Caco-2 (cell line): ENCODE measurements at regions not wholly inside any gene's neighbourhood (a gene's known extent, or its start where the extent isn't known, plus 50 kb on each side); places are given as distances from the start of the nearest gene placed in this dataset.

ENCODE experiments used
- BruUV-seq: library from RNA; stranded (reverse); fragments of 400-500 nt; replicated peaks from 2 replicates; lab custom pipeline; 2021; lab: Mats Ljungman, UMichigan
- CTCF ChIA-PET: fragments of 300-600 bp; sonication (Branson Sonifier 250); formaldehyde crosslinking; loops from one replicate; lab custom pipeline; 2022; ENCODE audit warnings: antibody characterized with exemption; lab: Charles Lee
- POLR2A ChIA-PET: fragments of 300-600 bp; sonication (Branson Sonifier 250); formaldehyde crosslinking; loops from one replicate; lab custom pipeline; 2022; ENCODE audit warnings: antibody characterized with exemption; lab: Charles Lee
- DNase-seq, 2 experiments: peaks; one replicate each; pipeline versions ENCODE4 v3.0.0 to v3.0.0-alpha.2; 2020 to 2022
- H3K27me3 ChIP-seq: replicated peaks from 2 replicates; pipeline ENCODE4 v1.6.0; 2011; ENCODE audit warnings: low read length; ENCODE audit not compliant: control insufficient read depth, insufficient read depth
- H3K36me3 ChIP-seq: 2 replicates; pipeline ENCODE4 v1.5.1; 2011; ENCODE audit warnings: low read length; ENCODE audit not compliant: control insufficient read depth, insufficient read depth
- H3K4me1 ChIP-seq: fragments of 250-450 bp; sonication (Bioruptor Pico); 2 replicates; pipeline ENCODE4 v1.5.1; 2020; ENCODE audit warnings: mild to moderate bottlenecking
- H3K4me3 ChIP-seq: 2 replicates; pipeline ENCODE4 v1.5.1; 2011; ENCODE audit warnings: low read depth, mild to moderate bottlenecking, control low read depth, low read length
- H3K9me3 ChIP-seq: fragments of 250-450 bp; sonication (Bioruptor Pico); 2 replicates; pipeline ENCODE4 v1.5.1; 2020; ENCODE audit warnings: mild to moderate bottlenecking, moderate library complexity
- H3K27ac Mint-ChIP-seq: one replicate; pipeline ENCODE4 v1.8.0; 2022; ENCODE audit warnings: mixed read lengths; ENCODE audit not compliant: unreplicated experiment
- H3K27me3 Mint-ChIP-seq: one replicate; pipeline ENCODE4 v1.8.0; 2022; ENCODE audit warnings: mixed read lengths; ENCODE audit not compliant: insufficient read depth, unreplicated experiment
- H3K36me3 Mint-ChIP-seq: one replicate; pipeline ENCODE4 v1.8.0; 2022; ENCODE audit warnings: mild to moderate bottlenecking, mixed read lengths; ENCODE audit not compliant: insufficient read depth, unreplicated experiment
- H3K4me1 Mint-ChIP-seq: one replicate; pipeline ENCODE4 v1.8.0; 2022; ENCODE audit warnings: low read depth, mixed read lengths; ENCODE audit not compliant: unreplicated experiment
- H3K4me3 Mint-ChIP-seq: one replicate; pipeline ENCODE4 v1.8.0; 2022; ENCODE audit warnings: mild to moderate bottlenecking, moderate library complexity, mixed read lengths; ENCODE audit not compliant: unreplicated experiment
- H3K9me3 Mint-ChIP-seq: one replicate; pipeline ENCODE4 v1.8.0; 2022; ENCODE audit warnings: mixed read lengths; ENCODE audit not compliant: unreplicated experiment
- intact Hi-C: fragments of 100-400 bp; cut with micrococcal nuclease; formaldehyde crosslinking; loops from one replicate; pipeline ENCODE4 v1.10.0; 2022; ENCODE audit not compliant: unreplicated experiment
- TF ChIP-seq, protein P1 (sequence below), 2 experiments: fragments of 200-600 bp in 1 of 2; IDR thresholded peaks; 1 replicate in 1 of 2; 2 replicates in 1 of 2; pipeline versions ENCODE4 v1.5.1 to v1.8.0; 2011 to 2022; ENCODE audit warnings: antibody characterized with exemption in 1 of 2, control low read depth in 1 of 2, inconsistent platforms in 1 of 2, low read depth in 1 of 2, low read length in 1 of 2, mild to moderate bottlenecking in 1 of 2, moderate library complexity in 1 of 2; ENCODE audit not compliant: insufficient read depth in 1 of 2, severe bottlenecking in 1 of 2, unreplicated experiment in 1 of 2

DNA sequence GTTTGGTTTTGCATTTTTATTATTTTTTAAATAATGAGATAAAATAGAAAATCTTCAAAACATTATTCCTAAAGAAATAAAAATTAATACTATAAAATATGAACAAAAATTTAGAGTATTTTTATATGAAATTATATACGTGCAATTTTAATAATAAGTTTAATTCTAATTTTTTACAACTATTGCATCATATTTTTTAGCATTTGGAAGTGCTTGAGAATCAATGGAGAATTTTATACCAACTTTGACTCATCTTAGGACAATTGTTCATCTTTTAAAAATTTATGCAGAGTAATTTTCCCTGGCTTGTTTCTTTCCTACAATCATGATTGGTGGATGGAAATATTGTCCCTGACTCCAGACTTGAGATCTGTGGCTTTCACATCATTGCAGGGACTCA lies 362.5 kb downstream of the MRPL39 start:
- H3K27me3 ChIP-seq: no peaks in the 10 kb centered on the region
- intact Hi-C loops: no loop called here
- H3K4me3 ChIP-seq: no peak overlapping the region
- no peak overlapping the region for H3K4me3 Mint-ChIP-seq
- TF ChIP-seq, protein P1, sequence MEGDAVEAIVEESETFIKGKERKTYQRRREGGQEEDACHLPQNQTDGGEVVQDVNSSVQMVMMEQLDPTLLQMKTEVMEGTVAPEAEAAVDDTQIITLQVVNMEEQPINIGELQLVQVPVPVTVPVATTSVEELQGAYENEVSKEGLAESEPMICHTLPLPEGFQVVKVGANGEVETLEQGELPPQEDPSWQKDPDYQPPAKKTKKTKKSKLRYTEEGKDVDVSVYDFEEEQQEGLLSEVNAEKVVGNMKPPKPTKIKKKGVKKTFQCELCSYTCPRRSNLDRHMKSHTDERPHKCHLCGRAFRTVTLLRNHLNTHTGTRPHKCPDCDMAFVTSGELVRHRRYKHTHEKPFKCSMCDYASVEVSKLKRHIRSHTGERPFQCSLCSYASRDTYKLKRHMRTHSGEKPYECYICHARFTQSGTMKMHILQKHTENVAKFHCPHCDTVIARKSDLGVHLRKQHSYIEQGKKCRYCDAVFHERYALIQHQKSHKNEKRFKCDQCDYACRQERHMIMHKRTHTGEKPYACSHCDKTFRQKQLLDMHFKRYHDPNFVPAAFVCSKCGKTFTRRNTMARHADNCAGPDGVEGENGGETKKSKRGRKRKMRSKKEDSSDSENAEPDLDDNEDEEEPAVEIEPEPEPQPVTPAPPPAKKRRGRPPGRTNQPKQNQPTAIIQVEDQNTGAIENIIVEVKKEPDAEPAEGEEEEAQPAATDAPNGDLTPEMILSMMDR (IDR thresholded peaks at IDR 0.05; ENCODE audit: insufficient read depth in 1 of 2, low read depth in 1 of 2, low read length in 1 of 2, severe bottlenecking in 1 of 2, unreplicated experiment in 1 of 2): no peak
- no peaks in the 10 kb centered on the region for H3K9me3 Mint-ChIP-seq
- H3K4me1 Mint-ChIP-seq: no peaks in the 10 kb centered on the region
- H3K27me3 Mint-ChIP-seq: no peaks in the 10 kb centered on the region
- no peaks in the 10 kb centered on the region for H3K9me3 ChIP-seq
- H3K36me3 ChIP-seq: no peaks in the 10 kb centered on the region
- H3K27ac Mint-ChIP-seq: no peak overlapping the region
- H3K4me1 ChIP-seq: no peaks in the 10 kb centered on the region
- POLR2A ChIA-PET: no interaction called here
- no peaks in the 10 kb centered on the region for H3K36me3 Mint-ChIP-seq
- CTCF ChIA-PET: no interaction called here
- DNase-seq: no peak
- BruUV-seq: no TSS peak

GRCh38 chr21:25243808-25244207 lies 363.5 kb downstream of the MRPL39 start:
- Histone ChIP-seq H3K36me3 (no peaks in the 10 kb centered on the region), H3K4me3 (no peak overlapping the region), H3K9me3 (no peaks in the 10 kb centered on the region), H3K4me1 (no peaks in the 10 kb centered on the region), H3K27me3 (no peaks in the 10 kb centered on the region)
- DNase-seq: no peak
- Mint-ChIP-seq H3K4me1 (no peaks in the 10 kb centered on the region), H3K27ac (no peak overlapping the region), H3K9me3 (no peaks in the 10 kb centered on the region), H3K27me3 (no peaks in the 10 kb centered on the region), H3K4me3 (no peak overlapping the region), H3K36me3 (no peaks in the 10 kb centered on the region)
- POLR2A ChIA-PET: no interaction called here
- CTCF ChIA-PET: no interaction called here
- TF ChIP-seq, protein P1 (IDR thresholded peaks at IDR 0.05; ENCODE audit: insufficient read depth in 1 of 2, low read depth in 1 of 2, low read length in 1 of 2, severe bottlenecking in 1 of 2, unreplicated experiment in 1 of 2): no peak
- no TSS peak for BruUV-seq
- intact Hi-C loops: no loop called here

DNA sequence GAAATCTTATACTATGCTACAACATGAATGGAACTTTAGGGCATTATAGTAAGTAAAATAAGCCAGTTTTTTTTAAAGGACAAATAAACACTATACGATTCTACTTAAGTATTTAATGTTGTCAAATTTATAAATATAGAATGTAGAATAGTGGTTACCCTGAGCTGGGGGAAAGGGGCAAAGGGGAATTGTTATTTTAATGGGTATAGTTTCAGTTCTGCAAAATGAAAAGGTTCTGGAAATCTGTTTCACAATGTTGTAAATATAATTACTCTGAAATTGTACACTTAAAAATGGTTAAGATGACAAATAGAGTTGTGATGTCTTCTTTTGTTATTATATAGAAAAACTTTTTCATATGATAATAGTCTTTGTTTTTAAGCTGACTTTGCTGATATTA lies 366.3 kb downstream of the MRPL39 start:
- intact Hi-C loops: no loop called here

More for the DNA sequence above, 366.3 kb downstream of the MRPL39 start:
- Histone ChIP-seq H3K4me1 (no peaks in the 10 kb centered on the region), H3K9me3 (0 out of 2 replicates have a peak, but pooled peaks cover 2% of the 10 kb centered on the region), H3K4me3 (no peak overlapping the region), H3K27me3 (no peaks in the 10 kb centered on the region), H3K36me3 (no peaks in the 10 kb centered on the region)
- no peak for DNase-seq
- no peak overlapping the region for H3K27ac Mint-ChIP-seq
- H3K9me3 Mint-ChIP-seq: no peaks in the 10 kb centered on the region
- no TSS peak for BruUV-seq
- ChIA-PET CTCF (no interaction called here), POLR2A (no interaction called here)
- peaks cover 2% of the 10 kb centered on the region for H3K27me3 Mint-ChIP-seq
- no peak overlapping the region for H3K4me3 Mint-ChIP-seq
- TF ChIP-seq, protein P1 (IDR thresholded peaks at IDR 0.05; ENCODE audit: insufficient read depth in 1 of 2, low read depth in 1 of 2, low read length in 1 of 2, severe bottlenecking in 1 of 2, unreplicated experiment in 1 of 2): no peak
- H3K36me3 Mint-ChIP-seq: no peaks in the 10 kb centered on the region
- H3K4me1 Mint-ChIP-seq: no peaks in the 10 kb centered on the region
